ENCODE measurements at regions not wholly inside any gene's neighbourhood (a gene's known extent, or its start where the extent isn't known, plus 50 kb on each side); places are given as distances from the start of the nearest gene placed in this dataset.
"Not testable (repeated sequence)": the region's sequence is repeated elsewhere in the genome, so short reads cannot be mapped to it uniquely, and the experiment has no call there.

DNA sequence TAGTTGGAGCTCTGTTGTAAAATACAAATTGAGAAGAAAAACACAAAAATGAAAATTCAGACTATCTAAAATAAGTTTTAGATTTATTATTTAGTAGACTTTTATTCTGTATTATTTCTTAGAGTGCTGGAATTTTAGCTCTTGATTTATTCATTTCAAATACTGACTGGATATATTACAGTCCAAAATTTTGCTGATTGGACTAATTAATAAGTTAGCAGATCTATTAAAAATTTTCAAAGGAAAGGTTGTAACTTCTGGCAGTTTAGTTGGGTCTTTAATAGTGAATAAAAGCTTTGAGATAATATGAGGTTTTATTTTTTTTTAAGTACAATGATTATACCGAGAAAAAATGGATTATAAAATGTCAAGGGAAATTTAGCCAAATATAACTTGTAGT is 1224.9 kb upstream of the SPRY2 start:
- ATAC-seq: no peak
- H3K4me1 ChIP-seq (ENCODE audit: low read depth): no peaks in the 10 kb centered on the region

GRCh38 chr13:81563091-81563490 is 1222.2 kb upstream of the SPRY2 start:
- intact Hi-C loops (cut with DNase I, micrococcal nuclease): no loop called here
- Histone ChIP-seq H3K4me3 (no peak overlapping the region), H3K36me3 (ENCODE audit: low read depth) (no peaks in the 10 kb centered on the region), H3K4me1 (ENCODE audit: low read depth) (no peaks in the 10 kb centered on the region), H3K9me3 (no peaks in the 10 kb centered on the region)
- TF ChIP-seq, protein P1, sequence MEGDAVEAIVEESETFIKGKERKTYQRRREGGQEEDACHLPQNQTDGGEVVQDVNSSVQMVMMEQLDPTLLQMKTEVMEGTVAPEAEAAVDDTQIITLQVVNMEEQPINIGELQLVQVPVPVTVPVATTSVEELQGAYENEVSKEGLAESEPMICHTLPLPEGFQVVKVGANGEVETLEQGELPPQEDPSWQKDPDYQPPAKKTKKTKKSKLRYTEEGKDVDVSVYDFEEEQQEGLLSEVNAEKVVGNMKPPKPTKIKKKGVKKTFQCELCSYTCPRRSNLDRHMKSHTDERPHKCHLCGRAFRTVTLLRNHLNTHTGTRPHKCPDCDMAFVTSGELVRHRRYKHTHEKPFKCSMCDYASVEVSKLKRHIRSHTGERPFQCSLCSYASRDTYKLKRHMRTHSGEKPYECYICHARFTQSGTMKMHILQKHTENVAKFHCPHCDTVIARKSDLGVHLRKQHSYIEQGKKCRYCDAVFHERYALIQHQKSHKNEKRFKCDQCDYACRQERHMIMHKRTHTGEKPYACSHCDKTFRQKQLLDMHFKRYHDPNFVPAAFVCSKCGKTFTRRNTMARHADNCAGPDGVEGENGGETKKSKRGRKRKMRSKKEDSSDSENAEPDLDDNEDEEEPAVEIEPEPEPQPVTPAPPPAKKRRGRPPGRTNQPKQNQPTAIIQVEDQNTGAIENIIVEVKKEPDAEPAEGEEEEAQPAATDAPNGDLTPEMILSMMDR (IDR thresholded peaks at IDR 0.05): no peak
- DNase-seq: no peak
- ATAC-seq: no peak

More for the DNA sequence above, 1224.9 kb upstream of the SPRY2 start:
- no peak for DNase-seq
- Histone ChIP-seq H3K4me3 (no peak overlapping the region), H3K36me3 (ENCODE audit: low read depth) (no peaks in the 10 kb centered on the region), H3K9me3 (no peaks in the 10 kb centered on the region)
- intact Hi-C loops (cut with DNase I, micrococcal nuclease): no loop called here
- TF ChIP-seq, protein P1 (IDR thresholded peaks at IDR 0.05): no peak

DNA sequence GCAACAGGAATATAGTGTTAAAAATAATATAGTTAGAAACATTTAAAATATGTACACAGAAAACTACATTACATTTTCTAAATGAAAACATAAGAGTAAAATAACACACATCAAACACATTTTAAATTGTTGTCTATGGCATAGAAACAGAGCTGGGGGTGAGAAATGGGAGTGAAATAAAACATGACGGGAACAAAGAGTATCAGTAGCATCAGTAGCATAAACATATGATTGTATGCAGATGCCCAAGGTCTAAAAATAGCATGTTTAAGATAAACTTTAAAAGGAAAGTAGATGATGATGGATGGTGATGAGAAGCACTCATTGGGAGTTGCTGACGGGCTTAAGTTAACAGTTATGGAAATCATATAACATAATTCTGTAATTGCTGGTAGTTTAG is 1221.7 kb upstream of the SPRY2 start:
- no peaks in the 10 kb centered on the region for H3K9me3 ChIP-seq
- ATAC-seq (no peak), DNase-seq (no peak)
- intact Hi-C loops (cut with DNase I, micrococcal nuclease): no loop called here
- no peaks in the 10 kb centered on the region for H3K36me3 ChIP-seq (ENCODE audit: low read depth)
- H3K4me1 ChIP-seq (ENCODE audit: low read depth): no peaks in the 10 kb centered on the region
- TF ChIP-seq, protein P1 (IDR thresholded peaks at IDR 0.05): no peak
- no peak overlapping the region for H3K4me3 ChIP-seq

DNA sequence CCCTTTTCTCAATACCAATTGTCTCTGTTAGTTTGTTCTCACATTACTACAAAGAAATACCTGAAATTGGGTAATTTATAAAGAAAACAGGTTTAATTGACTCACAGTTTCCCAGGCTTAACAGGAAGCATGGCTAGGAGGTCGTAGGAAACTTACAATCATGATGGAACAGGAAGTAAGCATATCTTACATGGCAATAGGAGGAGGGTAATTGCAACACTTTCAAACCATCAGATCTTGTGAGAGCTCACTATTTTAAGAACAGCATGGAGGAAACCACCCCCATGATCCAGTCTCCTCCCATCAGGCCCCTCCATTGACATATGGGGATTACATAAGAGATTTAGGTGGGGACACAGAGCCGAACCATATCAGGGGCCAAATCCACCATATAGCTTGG is 1210.1 kb upstream of the SPRY2 start:
- H3K4me1 ChIP-seq (ENCODE audit: low read depth): no peaks in the 10 kb centered on the region
- DNase-seq (no peak), ATAC-seq (no peak)
- TF ChIP-seq, protein P1 (IDR thresholded peaks at IDR 0.05): no peak
- peaks cover 5% of the 10 kb centered on the region for H3K9me3 ChIP-seq
- H3K4me3 ChIP-seq: no peak overlapping the region
- H3K36me3 ChIP-seq (ENCODE audit: low read depth): no peaks in the 10 kb centered on the region
- intact Hi-C loops (cut with DNase I, micrococcal nuclease): no loop called here

- intact Hi-C loops (cut with DNase I, micrococcal nuclease); ATAC-seq; DNase-seq; H3K36me3 ChIP-seq (ENCODE audit: low read depth); H3K4me1 ChIP-seq (ENCODE audit: low read depth); H3K4me3 ChIP-seq: not testable (repeated sequence)
- H3K9me3 ChIP-seq: peaks cover 11% of the 10 kb centered on the region
Measured at GRCh38 chr13:81546294-81546693, 1205.4 kb upstream of the SPRY2 start.

GRCh38 chr13:81540777-81541176 is 1199.9 kb upstream of the SPRY2 start:
- DNase-seq (no peak), ATAC-seq (no peak)
- intact Hi-C loops (cut with DNase I, micrococcal nuclease): no loop called here
- TF ChIP-seq, protein P1 (IDR thresholded peaks at IDR 0.05): no peak
- no peak overlapping the region for H3K4me3 ChIP-seq
- H3K9me3 ChIP-seq: peaks cover 4% of the 10 kb centered on the region
- no peaks in the 10 kb centered on the region for H3K4me1 ChIP-seq (ENCODE audit: low read depth)
- H3K36me3 ChIP-seq (ENCODE audit: low read depth): no peaks in the 10 kb centered on the region

All from mucosa of descending colon (tissue), 3 donors.